H9 (cell line): ENCODE measurements at regions not wholly inside any gene's neighbourhood (a gene's known extent, or its start where the extent isn't known, plus 50 kb on each side); places are given as distances from the start of the nearest gene placed in this dataset.

Experiments
- DNase-seq: peaks from one replicate; pipeline ENCODE4 v3.0.0-alpha.2; 2017
- H2AFZ ChIP-seq: one replicate; pipeline ENCODE4 v1.6.1; 2013; ENCODE audit warnings: mild to moderate bottlenecking, low read length, control low read depth, moderate library complexity
- H2AK5ac ChIP-seq: 2 replicates; pipeline ENCODE4 v1.6.1; 2013; ENCODE audit warnings: low read length, control low read depth, mixed read lengths; ENCODE audit not compliant: insufficient read length
- H2BK120ac ChIP-seq: one replicate; pipeline ENCODE4 v1.6.1; 2013; ENCODE audit warnings: low read depth, mild to moderate bottlenecking, low read length, control low read depth, inconsistent platforms; ENCODE audit not compliant: poor library complexity, severe bottlenecking
- H2BK12ac ChIP-seq: 2 replicates; pipeline ENCODE4 v1.6.1; 2013; ENCODE audit warnings: low read length, control low read depth, mixed read lengths, low read depth; ENCODE audit not compliant: insufficient read length
- H2BK15ac ChIP-seq: 2 replicates; pipeline ENCODE4 v1.6.1; 2013; ENCODE audit warnings: low read depth, low read length, control low read depth
- H2BK20ac ChIP-seq: one replicate; pipeline ENCODE4 v1.6.1; 2013; ENCODE audit warnings: low read depth, mild to moderate bottlenecking, low read length, control low read depth, inconsistent platforms; ENCODE audit not compliant: poor library complexity, severe bottlenecking
- H2BK5ac ChIP-seq: 2 replicates; pipeline ENCODE4 v1.6.1; 2013; ENCODE audit warnings: low read length, control low read depth, mixed read lengths; ENCODE audit not compliant: insufficient read length
- H3K14ac ChIP-seq: 2 replicates; pipeline ENCODE4 v1.6.1; 2013; ENCODE audit warnings: low read length, control low read depth; ENCODE audit not compliant: insufficient read depth
- H3K18ac ChIP-seq: 2 replicates; pipeline ENCODE4 v1.6.1; 2013; ENCODE audit warnings: low read depth, mild to moderate bottlenecking, mixed read lengths, low read length, control low read depth; ENCODE audit not compliant: insufficient read length
- H3K23ac ChIP-seq: 2 replicates; pipeline ENCODE4 v1.6.1; 2013; ENCODE audit warnings: low read length, control low read depth, mixed read lengths, low read depth; ENCODE audit not compliant: insufficient read length
- H3K23me2 ChIP-seq: 2 replicates; pipeline ENCODE4 v1.6.1; 2013; ENCODE audit warnings: low read depth, mild to moderate bottlenecking, mixed read lengths, low read length, control low read depth; ENCODE audit not compliant: insufficient read length, poor library complexity, severe bottlenecking
- H3K27ac ChIP-seq: 2 replicates; pipeline ENCODE4 v1.5.1; 2013; ENCODE audit warnings: low read length, control low read depth, mixed read lengths, low read depth; ENCODE audit not compliant: insufficient read length
- H3K27me3 ChIP-seq: 2 replicates; pipeline ENCODE4 v1.6.1; 2013; ENCODE audit warnings: low read length, control low read depth, inconsistent platforms; ENCODE audit not compliant: insufficient read depth
- H3K4ac ChIP-seq: 2 replicates; pipeline ENCODE4 v1.6.1; 2013; ENCODE audit warnings: low read depth, mild to moderate bottlenecking, control low read depth, inconsistent platforms, low read length, moderate library complexity
- H3K4me1 ChIP-seq: 2 replicates; pipeline ENCODE4 v1.6.1; 2013; ENCODE audit warnings: low read length, control low read depth, inconsistent platforms; ENCODE audit not compliant: insufficient read depth
- H3K4me2 ChIP-seq: 2 replicates; pipeline ENCODE4 v1.6.1; 2013; ENCODE audit warnings: low read length, control low read depth, mixed read lengths; ENCODE audit not compliant: insufficient read length, insufficient read depth
- H3K56ac ChIP-seq: 2 replicates; pipeline ENCODE4 v1.6.1; 2013; ENCODE audit warnings: low read depth, mild to moderate bottlenecking, mixed read lengths, low read length, control low read depth; ENCODE audit not compliant: insufficient read length
- H3K79me1 ChIP-seq: 2 replicates; pipeline ENCODE4 v1.6.1; 2013; ENCODE audit warnings: low read depth, mild to moderate bottlenecking, moderate library complexity, low read length, control low read depth, inconsistent platforms; ENCODE audit not compliant: insufficient read depth, poor library complexity, severe bottlenecking
- H3K79me2 ChIP-seq: 2 replicates; pipeline ENCODE4 v1.6.1; 2013; ENCODE audit warnings: low read length, control low read depth, inconsistent platforms; ENCODE audit not compliant: insufficient read depth
- H3K9ac ChIP-seq: 2 replicates; pipeline ENCODE4 v1.6.1; 2013; ENCODE audit warnings: low read length, control low read depth, mixed read lengths; ENCODE audit not compliant: insufficient read length; ENCODE audit errors: extremely low read depth
- H3K9me3 ChIP-seq: one replicate; pipeline ENCODE4 v1.6.1; 2013; ENCODE audit warnings: low read depth, low read length, inconsistent platforms; ENCODE audit not compliant: control insufficient read depth
- H3T11ph ChIP-seq: one replicate; pipeline ENCODE4 v1.6.1; 2013; ENCODE audit warnings: mild to moderate bottlenecking, low read length, control low read depth, inconsistent platforms
- H4K20me1 ChIP-seq: one replicate; pipeline ENCODE4 v1.6.1; 2013; ENCODE audit not compliant: control insufficient read depth, insufficient read length, insufficient read depth
- H4K5ac ChIP-seq: 2 replicates; pipeline ENCODE4 v1.6.1; 2013; ENCODE audit warnings: low read depth, mild to moderate bottlenecking, mixed read lengths, low read length, control low read depth; ENCODE audit not compliant: insufficient read length
- H4K8ac ChIP-seq: replicated peaks from 2 replicates; pipeline ENCODE4 v1.6.1; 2013; ENCODE audit warnings: low read length, control low read depth, mixed read lengths, low read depth; ENCODE audit not compliant: insufficient read length
- H4K91ac ChIP-seq: 2 replicates; pipeline ENCODE4 v1.6.1; 2013; ENCODE audit warnings: low read depth, mild to moderate bottlenecking, moderate library complexity, mixed read lengths, low read length, control low read depth; ENCODE audit not compliant: insufficient read length
- H3K27ac Mint-ChIP-seq, 3 experiments: 2 replicates in 2 of 3; 3 replicates in 1 of 3; pipeline ENCODE4 v1.8.0; 2020 to 2021; ENCODE audit warnings: mixed read lengths in 3 of 3, mild to moderate bottlenecking in 1 of 3, moderate library complexity in 1 of 3
- H3K27me3 Mint-ChIP-seq: 2 replicates; pipeline ENCODE4 v1.8.0; 2021; ENCODE audit warnings: low read depth, mild to moderate bottlenecking, moderate library complexity, mixed read lengths
- H3K36me3 Mint-ChIP-seq, 3 experiments: 2 replicates in 2 of 3; 3 replicates in 1 of 3; pipeline ENCODE4 v1.8.0; 2020 to 2021; ENCODE audit warnings: low read depth in 3 of 3, mixed read lengths in 3 of 3; ENCODE audit not compliant: insufficient read depth in 1 of 3
- H3K4me1 Mint-ChIP-seq, 2 experiments: 2 replicates each; pipeline ENCODE4 v1.8.0; 2020; ENCODE audit warnings: mixed read lengths in 2 of 2
- H3K4me3 Mint-ChIP-seq, 2 experiments: 2 replicates in 1 of 2; 3 replicates in 1 of 2; pipeline ENCODE4 v1.8.0; 2020 to 2021; ENCODE audit warnings: mild to moderate bottlenecking in 2 of 2, mixed read lengths in 2 of 2, moderate library complexity in 1 of 2
- H3K9me3 Mint-ChIP-seq, 2 experiments: 2 replicates in 1 of 2; 3 replicates in 1 of 2; pipeline ENCODE4 v1.8.0; 2020; ENCODE audit warnings: mild to moderate bottlenecking in 2 of 2, mixed read lengths in 2 of 2, moderate library complexity in 1 of 2
- WGBS: extraction: QIAGEN DNeasy Blood & Tissue Kit; methylation state at CpG from one replicate; pipeline ENCODE4 v1.1.7; 2013; ENCODE audit warnings: missing lambda C conversion rate, low lambda C conversion rate, mixed read lengths; ENCODE audit not compliant: insufficient read length; ENCODE audit errors: extremely low coverage; 5-methylcytosine and 5-hydroxymethylcytosine counted together
- TF ChIP-seq, protein P1 (sequence below): fragments of 200-600 bp; sonication (generic); conservative IDR thresholded peaks from 3 replicates; pipeline ENCODE4 v1.8.0; 2021; ENCODE audit warnings: antibody characterized with exemption, mild to moderate bottlenecking

- Histone ChIP-seq H3K4me1 (no peaks in the 10 kb centered on the region), H2AFZ (no peak overlapping the region), H2BK12ac (no peak overlapping the region), H3K14ac (no peak overlapping the region), H2BK20ac (no peak overlapping the region), H2BK120ac (no peak overlapping the region), H3K18ac (no peak overlapping the region), H3K79me1 (no peaks in the 10 kb centered on the region), H3K4ac (no peak overlapping the region), H4K91ac (no peak overlapping the region), H2BK15ac (no peak overlapping the region), H4K20me1 (no peaks in the 10 kb centered on the region), H3K79me2 (no peaks in the 10 kb centered on the region), H3K9ac (no peak overlapping the region), H3K23ac (no peak overlapping the region), H3K23me2 (no peaks in the 10 kb centered on the region), H3K9me3 (no peaks in the 10 kb centered on the region), H3K56ac (no peak overlapping the region), H3T11ph (no peak overlapping the region), H4K5ac (no peak overlapping the region), H4K8ac (no peak overlapping the region), H3K27ac (no peak overlapping the region), H3K27me3 (no peaks in the 10 kb centered on the region), H2AK5ac (no peak overlapping the region), H2BK5ac (no peak overlapping the region), H3K4me2 (no peak overlapping the region)
- Mint-ChIP-seq H3K4me1 (peaks cover 0 to 4% of the 10 kb centered on the region in 2 experiments; a peak in 1 of 4 replicates), H3K36me3 (no peaks in the 10 kb centered on the region), H3K27me3 (no peaks in the 10 kb centered on the region), H3K4me3 (no peak overlapping the region), H3K9me3 (no peaks in the 10 kb centered on the region), H3K27ac (no peak overlapping the region)
- WGBS: no CpG with 5 or more reads among the region's 1 CpG
- TF ChIP-seq, protein P1, sequence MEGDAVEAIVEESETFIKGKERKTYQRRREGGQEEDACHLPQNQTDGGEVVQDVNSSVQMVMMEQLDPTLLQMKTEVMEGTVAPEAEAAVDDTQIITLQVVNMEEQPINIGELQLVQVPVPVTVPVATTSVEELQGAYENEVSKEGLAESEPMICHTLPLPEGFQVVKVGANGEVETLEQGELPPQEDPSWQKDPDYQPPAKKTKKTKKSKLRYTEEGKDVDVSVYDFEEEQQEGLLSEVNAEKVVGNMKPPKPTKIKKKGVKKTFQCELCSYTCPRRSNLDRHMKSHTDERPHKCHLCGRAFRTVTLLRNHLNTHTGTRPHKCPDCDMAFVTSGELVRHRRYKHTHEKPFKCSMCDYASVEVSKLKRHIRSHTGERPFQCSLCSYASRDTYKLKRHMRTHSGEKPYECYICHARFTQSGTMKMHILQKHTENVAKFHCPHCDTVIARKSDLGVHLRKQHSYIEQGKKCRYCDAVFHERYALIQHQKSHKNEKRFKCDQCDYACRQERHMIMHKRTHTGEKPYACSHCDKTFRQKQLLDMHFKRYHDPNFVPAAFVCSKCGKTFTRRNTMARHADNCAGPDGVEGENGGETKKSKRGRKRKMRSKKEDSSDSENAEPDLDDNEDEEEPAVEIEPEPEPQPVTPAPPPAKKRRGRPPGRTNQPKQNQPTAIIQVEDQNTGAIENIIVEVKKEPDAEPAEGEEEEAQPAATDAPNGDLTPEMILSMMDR: no peak
- DNase-seq: no peak
These were observed 214.3 kb upstream of the PDE3A start for GRCh38 chr12:20154052-20154451.
